Thyroid gland (tissue), 4 donors: ENCODE measurements at regions not wholly inside any gene's neighbourhood (a gene's known extent, or its start where the extent isn't known, plus 50 kb on each side); places are given as distances from the start of the nearest gene placed in this dataset.
A peak's percentile ranks its signal among the peaks of the same experiment; 100 is the strongest.

Source experiments
- DNase-seq, 2 donors: peaks; one replicate each; pipeline ENCODE4 v3.0.0-alpha.2; 2019
- H3K27ac ChIP-seq, 3 donors: fragments of 200-600 bp; sonication (generic); 1 replicate in 2 of 3; 2 replicates in 1 of 3; pipeline ENCODE4 v1.5.1; 2016 to 2019; ENCODE audit warnings: mild to moderate bottlenecking in 1 of 3, moderate library complexity in 1 of 3
- H3K27me3 ChIP-seq: fragments of 200-600 bp; sonication (generic); one replicate; pipeline ENCODE4 v1.5.1; 2019
- H3K36me3 ChIP-seq, 2 donors: fragments of 200-600 bp; sonication (generic); one replicate each; pipeline ENCODE4 v1.5.1; 2016 to 2019
- H3K4me1 ChIP-seq, 2 donors: fragments of 200-600 bp; sonication (generic); one replicate each; pipeline ENCODE4 v1.5.1; 2017 to 2019
- H3K4me3 ChIP-seq, 3 donors: fragments of 200-600 bp; sonication (generic); replicated peaks in 1 of 3; 1 replicate in 2 of 3; 2 replicates in 1 of 3; pipeline ENCODE4 v1.5.1; 2016; ENCODE audit warnings: mild to moderate bottlenecking in 1 of 3
- H3K9me3 ChIP-seq: fragments of 200-600 bp; sonication (generic); one replicate; pipeline ENCODE4 v1.5.1; 2017
- CTCF ChIP-seq, 6 experiments: fragments of 200-600 bp in 3 of 6; fragments of 450-650 bp in 3 of 6; sonication (generic) in 3 of 6; IDR thresholded peaks; one replicate each; pipeline ENCODE4 v1.5.1; 2016 to 2019; ENCODE audit warnings: antibody characterized with exemption in 6 of 6, mild to moderate bottlenecking in 2 of 6, inconsistent platforms in 1 of 6, moderate library complexity in 1 of 6
- POLR2A ChIP-seq, 2 donors: fragments of 450-650 bp; IDR thresholded peaks; one replicate each; pipeline ENCODE4 v1.6.1; 2017; ENCODE audit warnings: antibody characterized with exemption in 2 of 2, mild to moderate bottlenecking in 2 of 2, moderate library complexity in 1 of 2
- WGBS, 2 donors: methylation state at CpG; one replicate each; pipeline ENCODE4 v1.1.5; 2017; 5-methylcytosine and 5-hydroxymethylcytosine counted together
- intact Hi-C: fragments of 100-400 bp; cut with DNase I; formaldehyde crosslinking; loops from one replicate; pipeline ENCODE4 v1.15.1; 2023

GRCh38 chr3:174397848-174398247 is 461.3 kb upstream of the NAALADL2 start:
- Histone ChIP-seq H3K4me3 (no peak overlapping the region), H3K27me3 (no peaks in the 10 kb centered on the region), H3K27ac (no peak overlapping the region), H3K9me3 (no peaks in the 10 kb centered on the region), H3K4me1 (no peaks in the 10 kb centered on the region), H3K36me3 (no peaks in the 10 kb centered on the region)
- TF ChIP-seq POLR2A (IDR thresholded peaks at IDR 0.05) (no peak), CTCF (IDR thresholded peaks at IDR 0.05) (peak in 3 of 6 experiments; percentile 26 to 42 (median 38))
- no peak for DNase-seq
- intact Hi-C loops: no loop called here

GRCh38 chr3:174398761-174399160 is 460.4 kb upstream of the NAALADL2 start:
- WGBS, 2 donors: 83 to 91% methylated on average over 1 of the region's 1 CpG
- no peaks in the 10 kb centered on the region for H3K9me3 ChIP-seq
- H3K27ac ChIP-seq: no peak overlapping the region
- no peak overlapping the region for H3K4me3 ChIP-seq
- DNase-seq: no peak
- no peaks in the 10 kb centered on the region for H3K36me3 ChIP-seq
- H3K27me3 ChIP-seq: no peaks in the 10 kb centered on the region
- H3K4me1 ChIP-seq: no peaks in the 10 kb centered on the region
- intact Hi-C loops: no loop called here
- TF ChIP-seq CTCF (IDR thresholded peaks at IDR 0.05): no peak
- no peak for TF ChIP-seq POLR2A (IDR thresholded peaks at IDR 0.05)

GRCh38 chr3:174403831-174404230 is 455.3 kb upstream of the NAALADL2 start:
- intact Hi-C loops: no loop called here
- H3K4me1 ChIP-seq: no peaks in the 10 kb centered on the region
- no peak for TF ChIP-seq CTCF (IDR thresholded peaks at IDR 0.05)
- no peak for TF ChIP-seq POLR2A (IDR thresholded peaks at IDR 0.05)

GRCh38 chr3:174408310-174408709 is 450.8 kb upstream of the NAALADL2 start:
- Histone ChIP-seq H3K36me3 (no peaks in the 10 kb centered on the region), H3K27ac (no peak overlapping the region), H3K4me3 (no peak overlapping the region), H3K4me1 (no peaks in the 10 kb centered on the region), H3K9me3 (no peaks in the 10 kb centered on the region), H3K27me3 (no peaks in the 10 kb centered on the region)
- WGBS, 2 donors: 92% methylated on average over 14 of the region's 14 CpGs
- no peak for TF ChIP-seq POLR2A (IDR thresholded peaks at IDR 0.05)
- TF ChIP-seq CTCF (IDR thresholded peaks at IDR 0.05): no peak
- intact Hi-C loops: no loop called here
- DNase-seq: no peak

More at GRCh38 chr3:174403831-174404230, 455.3 kb upstream of the NAALADL2 start:
- Histone ChIP-seq H3K27ac (no peak overlapping the region), H3K9me3 (no peaks in the 10 kb centered on the region), H3K36me3 (no peaks in the 10 kb centered on the region), H3K27me3 (no peaks in the 10 kb centered on the region), H3K4me3 (no peak overlapping the region)
- DNase-seq: no peak

GRCh38 chr3:174409086-174409743 is 449.9 kb upstream of the NAALADL2 start:
- H3K27ac ChIP-seq: no peak overlapping the region
- DNase-seq: no peak
- H3K9me3 ChIP-seq: no peaks in the 10 kb centered on the region
- no peaks in the 10 kb centered on the region for H3K36me3 ChIP-seq
- no peak overlapping the region for H3K4me3 ChIP-seq
- TF ChIP-seq POLR2A (IDR thresholded peaks at IDR 0.05) (no peak), CTCF (IDR thresholded peaks at IDR 0.05) (no peak)
- H3K27me3 ChIP-seq: no peaks in the 10 kb centered on the region
- no peaks in the 10 kb centered on the region for H3K4me1 ChIP-seq
- WGBS, 2 donors: 41 to 59% methylated on average over 3 of the region's 3 CpGs
- intact Hi-C loops: no loop called here
